Mesenchymal stem cell (in vitro differentiated cells and primary cell): ENCODE measurements at regions not wholly inside any gene's neighbourhood (a gene's known extent, or its start where the extent isn't known, plus 50 kb on each side); places are given as distances from the start of the nearest gene placed in this dataset.

Experiments used
- DNase-seq: peaks from one replicate; pipeline ENCODE4 v3.0.0-alpha.2; 2013
- H2AFZ ChIP-seq: one replicate; pipeline ENCODE4 v1.6.1; 2013; ENCODE audit warnings: low read depth, mild to moderate bottlenecking, control low read depth, inconsistent platforms, low read length, moderate library complexity
- H2AK5ac ChIP-seq: 2 replicates; pipeline ENCODE4 v1.6.1; 2013; ENCODE audit warnings: low read length, moderate library complexity, mild to moderate bottlenecking, inconsistent platforms; ENCODE audit not compliant: severe bottlenecking
- H2BK120ac ChIP-seq: one replicate; pipeline ENCODE4 v1.6.1; 2013; ENCODE audit warnings: low read depth, mild to moderate bottlenecking, inconsistent platforms, low read length, moderate library complexity
- H2BK12ac ChIP-seq, 2 experiments: one replicate each; pipeline ENCODE4 v1.6.1; 2013; ENCODE audit warnings: inconsistent platforms in 2 of 2, low read length in 2 of 2, mild to moderate bottlenecking in 2 of 2, moderate library complexity in 2 of 2, control low read depth in 1 of 2
- H2BK15ac ChIP-seq: one replicate; pipeline ENCODE4 v1.6.1; 2013; ENCODE audit warnings: mild to moderate bottlenecking, low read depth, inconsistent platforms; ENCODE audit not compliant: poor library complexity, severe bottlenecking
- H2BK5ac ChIP-seq: 2 replicates; pipeline ENCODE4 v1.6.1; 2013; ENCODE audit warnings: low read depth, mild to moderate bottlenecking, low read length, control low read depth, inconsistent platforms; ENCODE audit not compliant: poor library complexity, severe bottlenecking
- H3K14ac ChIP-seq, 2 experiments: one replicate each; pipeline ENCODE4 v1.6.1; 2013; ENCODE audit warnings: inconsistent platforms in 2 of 2, low read length in 2 of 2, control low read depth in 1 of 2, mild to moderate bottlenecking in 1 of 2, moderate library complexity in 1 of 2
- H3K18ac ChIP-seq, 2 experiments: one replicate each; pipeline ENCODE4 v1.6.1; 2013; ENCODE audit warnings: inconsistent platforms in 2 of 2, low read length in 2 of 2, control low read depth in 1 of 2, low read depth in 1 of 2, mild to moderate bottlenecking in 1 of 2
- H3K23ac ChIP-seq, 2 experiments: one replicate each; pipeline ENCODE4 v1.6.1; 2013; ENCODE audit warnings: inconsistent platforms in 2 of 2, low read length in 2 of 2, mild to moderate bottlenecking in 2 of 2, moderate library complexity in 2 of 2, control low read depth in 1 of 2
- H3K27ac ChIP-seq: 2 replicates; pipeline ENCODE4 v1.5.1; 2013; ENCODE audit warnings: mild to moderate bottlenecking, moderate library complexity, low read length, control low read depth, inconsistent platforms; ENCODE audit not compliant: poor library complexity, severe bottlenecking
- H3K27me3 ChIP-seq, 2 experiments: 2 replicates each; pipeline versions ENCODE4 v1.6.1 to v1.7.0; 2013; ENCODE audit warnings: low read length in 2 of 2, mild to moderate bottlenecking in 2 of 2, moderate library complexity in 2 of 2, control low read depth in 1 of 2, inconsistent platforms in 1 of 2; ENCODE audit not compliant: control insufficient read depth in 1 of 2, insufficient read depth in 1 of 2
- H3K36me3 ChIP-seq, 2 experiments: 2 replicates each; pipeline versions ENCODE4 v1.6.1 to v1.7.0; 2013; ENCODE audit warnings: low read length in 2 of 2, control low read depth in 1 of 2, inconsistent platforms in 1 of 2, low read depth in 1 of 2, mild to moderate bottlenecking in 1 of 2; ENCODE audit not compliant: insufficient read depth in 2 of 2, control insufficient read depth in 1 of 2
- H3K4ac ChIP-seq, 2 experiments: one replicate each; pipeline ENCODE4 v1.6.1; 2013; ENCODE audit warnings: inconsistent platforms in 2 of 2, low read length in 2 of 2, mild to moderate bottlenecking in 2 of 2, moderate library complexity in 2 of 2, control low read depth in 1 of 2, low read depth in 1 of 2
- H3K4me1 ChIP-seq: 2 replicates; pipeline ENCODE4 v1.6.1; 2013; ENCODE audit warnings: low read depth, low read length, control low read depth; ENCODE audit not compliant: control insufficient read depth, insufficient read depth
- H3K4me2 ChIP-seq: 2 replicates; pipeline ENCODE4 v1.6.1; 2013; ENCODE audit warnings: low read length, mild to moderate bottlenecking, inconsistent platforms; ENCODE audit not compliant: poor library complexity, severe bottlenecking
- H3K4me3 ChIP-seq, 2 experiments: 2 replicates each; pipeline versions ENCODE4 v1.5.1 to v1.7.0; 2013; ENCODE audit warnings: low read length in 2 of 2, mild to moderate bottlenecking in 2 of 2, control low read depth in 1 of 2, low read depth in 1 of 2; ENCODE audit not compliant: insufficient read depth in 1 of 2
- H3K79me1 ChIP-seq: replicated peaks from 2 replicates; pipeline ENCODE4 v1.6.1; 2013; ENCODE audit warnings: mild to moderate bottlenecking, control low read depth, low read length, inconsistent platforms; ENCODE audit not compliant: poor library complexity, severe bottlenecking
- H3K9ac ChIP-seq: 2 replicates; pipeline ENCODE4 v1.7.0; 2013; ENCODE audit warnings: mild to moderate bottlenecking, low read length, moderate library complexity
- H3K9me3 ChIP-seq: 2 replicates; pipeline ENCODE4 v1.7.0; 2013; ENCODE audit warnings: mild to moderate bottlenecking, low read length; ENCODE audit not compliant: control insufficient read depth
- H4K8ac ChIP-seq: one replicate; pipeline ENCODE4 v1.6.1; 2013; ENCODE audit warnings: inconsistent platforms, mild to moderate bottlenecking, low read length, moderate library complexity
- H4K91ac ChIP-seq: one replicate; pipeline ENCODE4 v1.6.1; 2013; ENCODE audit warnings: mild to moderate bottlenecking, low read length, inconsistent platforms
- WGBS: methylation state at CpG from one replicate; pipeline ENCODE4 v1.1.7; 2013; ENCODE audit warnings: mixed read lengths; 5-methylcytosine and 5-hydroxymethylcytosine counted together

DNA sequence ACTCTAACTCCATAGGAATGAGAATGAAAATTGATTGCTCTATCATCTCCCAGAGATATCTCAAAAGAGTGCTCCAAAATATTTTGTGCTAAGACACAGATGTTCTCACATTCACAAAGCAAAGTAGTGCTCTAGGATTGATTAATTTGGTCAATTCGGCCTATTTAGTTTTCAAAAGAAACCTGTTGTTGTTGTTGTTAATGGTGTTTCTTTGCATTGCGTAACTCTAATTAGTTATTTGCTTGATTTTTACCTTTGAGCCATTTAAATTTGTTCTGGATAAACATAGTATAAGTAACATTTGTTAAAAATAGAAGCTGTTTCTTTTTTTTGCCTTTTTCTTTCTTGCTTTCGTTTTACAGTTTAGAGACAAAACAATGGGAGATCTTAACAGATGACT is 382.5 kb downstream of the CAAP1 start:
- no peak for DNase-seq
- Histone ChIP-seq H2BK5ac (no peak overlapping the region), H3K18ac (no peak overlapping the region), H3K14ac (no peak overlapping the region), H3K4me1 (no peaks in the 10 kb centered on the region), H3K23ac (no peak overlapping the region), H4K8ac (no peak overlapping the region), H2BK12ac (no peak overlapping the region), H3K4me2 (no peak overlapping the region), H3K4ac (no peak overlapping the region), H2BK120ac (no peak overlapping the region), H3K36me3 (no peaks in the 10 kb centered on the region), H2AFZ (no peak overlapping the region), H3K79me1 (no peaks in the 10 kb centered on the region), H3K4me3 (no peak overlapping the region), H3K27me3 (no peaks in the 10 kb centered on the region), H3K9me3 (no peaks in the 10 kb centered on the region), H3K27ac (no peak overlapping the region), H2BK15ac (no peak overlapping the region), H4K91ac (no peak overlapping the region), H2AK5ac (no peak overlapping the region), H3K9ac (no peak overlapping the region)
- 75% methylated on average over 1 of the region's 3 CpGs for WGBS

DNA sequence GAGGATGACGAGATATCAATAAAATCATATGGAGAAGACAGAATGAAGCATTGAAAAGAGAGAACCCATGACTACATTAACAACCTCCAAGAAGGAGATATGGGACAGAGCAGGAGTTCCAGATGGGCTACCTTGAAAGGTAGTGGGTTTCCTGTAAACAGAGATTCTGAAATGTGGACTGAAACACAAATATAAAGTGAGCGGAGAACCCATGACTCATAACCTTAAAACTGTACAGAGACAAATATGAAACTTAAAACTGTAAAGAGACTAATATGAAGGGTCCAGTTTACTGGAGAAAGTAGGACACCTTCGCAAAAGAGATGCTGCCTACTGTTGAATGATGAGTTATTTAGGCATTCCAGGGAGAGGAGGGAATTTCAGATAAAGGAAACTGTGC is 383.7 kb downstream of the CAAP1 start:
- H3K79me1 ChIP-seq: no peaks in the 10 kb centered on the region
- H3K36me3 ChIP-seq: no peaks in the 10 kb centered on the region
- H2BK120ac ChIP-seq: no peak overlapping the region
- H2AFZ ChIP-seq: no peak overlapping the region
- no peaks in the 10 kb centered on the region for H3K27me3 ChIP-seq
- no peak overlapping the region for H3K27ac ChIP-seq
- H2BK5ac ChIP-seq: no peak overlapping the region
- no peaks in the 10 kb centered on the region for H3K4me1 ChIP-seq
- H3K23ac ChIP-seq: no peak overlapping the region
- no peak overlapping the region for H4K91ac ChIP-seq
- H3K18ac ChIP-seq: no peak overlapping the region
- 76% methylated on average over 1 of the region's 3 CpGs for WGBS
- H3K4me3 ChIP-seq: no peak overlapping the region
- H2AK5ac ChIP-seq: no peak overlapping the region
- H3K14ac ChIP-seq: no peak overlapping the region
- H4K8ac ChIP-seq: no peak overlapping the region
- no peak overlapping the region for H3K9ac ChIP-seq
- no peak overlapping the region for H3K4ac ChIP-seq
- no peak overlapping the region for H2BK15ac ChIP-seq
- H3K4me2 ChIP-seq: no peak overlapping the region
- no peaks in the 10 kb centered on the region for H3K9me3 ChIP-seq
- no peak overlapping the region for H2BK12ac ChIP-seq
- no peak for DNase-seq

DNA sequence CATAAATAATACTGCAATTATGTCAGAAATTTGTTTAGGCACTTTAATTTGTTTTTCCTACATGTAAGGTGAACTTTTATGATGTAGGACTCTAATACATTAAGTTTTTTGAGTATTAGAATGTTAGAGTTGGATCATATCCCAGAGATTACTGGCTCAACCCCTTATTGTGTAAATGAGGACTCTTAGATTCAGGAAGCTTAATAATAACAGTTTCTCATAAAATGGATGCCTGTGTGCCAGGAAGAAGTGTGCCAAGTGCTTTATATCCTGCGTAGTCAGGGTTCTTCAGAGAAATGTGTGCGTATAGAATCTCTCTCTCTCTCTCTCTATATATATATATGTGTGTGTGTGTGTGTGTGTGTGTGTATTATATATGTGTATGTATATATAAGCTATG is 388.5 kb downstream of the CAAP1 start:
- Histone ChIP-seq H3K4me1 (no peaks in the 10 kb centered on the region), H2BK5ac (no peak overlapping the region), H3K9me3 (no peaks in the 10 kb centered on the region), H3K18ac (no peak overlapping the region), H3K14ac (no peak overlapping the region), H3K4me3 (no peak overlapping the region), H2AFZ (no peak overlapping the region), H3K36me3 (no peaks in the 10 kb centered on the region), H2BK12ac (no peak overlapping the region), H3K27ac (no peak overlapping the region), H3K27me3 (no peaks in the 10 kb centered on the region), H4K8ac (no peak overlapping the region), H3K23ac (no peak overlapping the region), H3K79me1 (no peaks in the 10 kb centered on the region), H2AK5ac (no peak overlapping the region), H3K9ac (no peak overlapping the region), H3K4ac (no peak overlapping the region), H2BK120ac (no peak overlapping the region), H3K4me2 (no peak overlapping the region), H2BK15ac (no peak overlapping the region), H4K91ac (no peak overlapping the region)
- DNase-seq: no peak
- no CpG with 5 or more reads among the region's 2 CpGs for WGBS

- Histone ChIP-seq H3K14ac (no peak overlapping the region), H2BK15ac (no peak overlapping the region), H2AK5ac (no peak overlapping the region), H2BK12ac (no peak overlapping the region), H3K4me1 (no peaks in the 10 kb centered on the region), H3K9me3 (peaks cover 9% of the 10 kb centered on the region), H3K4me3 (no peak overlapping the region), H2AFZ (no peak overlapping the region), H3K27ac (no peak overlapping the region), H3K36me3 (no peaks in the 10 kb centered on the region), H4K91ac (peak overlapping the region; percentile 27), H3K4ac (no peak overlapping the region), H3K9ac (no peak overlapping the region), H3K4me2 (no peak overlapping the region), H3K23ac (no peak overlapping the region), H2BK5ac (no peak overlapping the region), H3K27me3 (no peaks in the 10 kb centered on the region), H3K79me1 (no peaks in the 10 kb centered on the region), H2BK120ac (peak overlapping the region; percentile 34), H4K8ac (no peak overlapping the region), H3K18ac (no peak overlapping the region)
- 59% methylated on average over 2 of the region's 3 CpGs for WGBS
- DNase-seq: no peak
Observed at GRCh38 chr9:26502311-26502710, 390.3 kb downstream of the CAAP1 start.
